ENCODE measurements at regions not wholly inside any gene's neighbourhood (a gene's known extent, or its start where the extent isn't known, plus 50 kb on each side); places are given as distances from the start of the nearest gene placed in this dataset.

DNA sequence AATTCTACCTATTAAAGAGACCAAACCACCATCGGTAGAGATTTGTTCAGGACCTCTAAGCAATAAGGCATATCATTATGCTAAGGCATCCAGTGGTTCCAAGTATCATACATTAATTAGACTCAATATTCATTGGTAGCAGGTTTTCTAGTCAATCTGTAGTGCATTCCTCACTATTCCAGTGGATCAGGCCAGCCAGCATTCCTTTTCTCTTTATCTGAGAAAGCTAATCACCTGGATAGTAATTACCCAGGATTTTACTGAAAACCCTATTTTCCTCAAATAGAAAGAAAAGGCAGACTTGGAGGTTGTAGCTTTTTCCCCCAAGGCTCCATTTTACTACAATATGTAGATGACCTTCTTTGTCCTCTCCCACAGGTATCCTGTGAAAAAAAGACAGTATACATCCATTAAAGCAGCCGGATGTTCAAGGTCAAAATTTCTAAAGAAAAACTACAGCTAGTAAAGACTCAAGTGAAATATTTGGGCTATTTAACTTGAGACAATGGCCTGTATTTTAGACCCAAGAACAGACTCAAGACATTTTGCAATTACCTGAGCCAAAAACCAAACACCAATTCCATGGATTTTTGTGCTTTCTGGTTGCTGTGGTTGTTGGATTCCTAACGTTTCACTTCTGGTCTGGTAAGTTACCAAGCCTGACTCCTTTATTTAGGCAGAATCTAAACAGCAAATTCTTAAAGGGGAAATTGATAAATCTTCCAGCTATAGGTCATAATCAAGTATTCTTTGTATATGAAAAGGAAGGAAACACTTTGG is 149.1 kb upstream of the MOCS1 start:
- no peak for TF ChIP-seq CTCF (IDR thresholded peaks at IDR 0.05; ENCODE audit: low read depth, low read length)
- Histone ChIP-seq H3K27me3 (ENCODE audit: control insufficient read depth, insufficient read depth, low read length) (no peaks in the 10 kb centered on the region), H3K4me3 (ENCODE audit: low read depth, low read length) (no peak overlapping the region), H3K27ac (ENCODE audit: low read depth, low read length) (no peak overlapping the region), H3K9me3 (ENCODE audit: control insufficient read depth, insufficient read depth, low read length) (no peaks in the 10 kb centered on the region)
- ChIA-PET POLR2A (no interaction called here), CTCF (no interaction called here)
- no peak for DNase-seq (ENCODE audit: low read depth, low spot score)

DNA sequence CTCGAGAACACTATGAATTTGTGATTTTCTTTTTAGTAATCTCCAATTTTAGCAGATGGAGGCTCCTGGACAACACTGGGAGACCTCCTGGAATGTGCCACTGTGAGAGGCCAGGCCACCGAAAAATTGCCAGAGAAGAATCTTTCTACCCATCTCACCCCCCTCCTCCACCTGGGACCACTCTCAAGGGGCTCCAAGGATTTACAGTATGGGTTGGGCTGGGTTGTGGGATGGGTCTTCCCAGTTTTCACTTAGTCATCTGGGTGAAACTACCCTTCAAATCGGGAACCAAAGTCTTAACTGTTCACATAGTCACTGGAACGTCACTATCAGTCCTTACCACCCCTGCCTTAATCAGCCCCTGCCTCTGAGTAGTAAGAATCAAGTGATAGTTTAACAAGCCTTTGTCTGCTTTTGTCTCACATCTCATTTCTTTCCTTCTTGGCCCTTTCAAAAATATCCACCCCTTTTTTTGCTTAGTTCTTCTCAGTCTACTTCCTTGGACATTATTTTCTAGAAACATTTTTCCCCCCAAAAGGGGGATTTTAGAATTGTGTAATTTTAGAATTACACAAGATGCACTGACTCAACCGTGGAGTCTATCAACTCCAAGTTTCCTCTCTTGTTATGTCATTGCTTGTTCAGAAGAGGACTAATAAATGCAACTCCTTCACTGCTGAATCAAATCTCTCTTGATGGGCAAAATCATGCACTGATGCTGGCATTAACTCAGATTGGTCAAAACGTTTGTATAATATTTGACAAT is 148.2 kb upstream of the MOCS1 start:
- Histone ChIP-seq H3K27me3 (ENCODE audit: control insufficient read depth, insufficient read depth, low read length) (no peaks in the 10 kb centered on the region), H3K4me3 (ENCODE audit: low read depth, low read length) (no peak overlapping the region), H3K27ac (ENCODE audit: low read depth, low read length) (no peak overlapping the region), H3K9me3 (ENCODE audit: control insufficient read depth, insufficient read depth, low read length) (no peaks in the 10 kb centered on the region)
- no peak for DNase-seq (ENCODE audit: low read depth, low spot score)
- ChIA-PET CTCF (no interaction called here), POLR2A (no interaction called here)
- no peak for TF ChIP-seq CTCF (IDR thresholded peaks at IDR 0.05; ENCODE audit: low read depth, low read length)

DNA sequence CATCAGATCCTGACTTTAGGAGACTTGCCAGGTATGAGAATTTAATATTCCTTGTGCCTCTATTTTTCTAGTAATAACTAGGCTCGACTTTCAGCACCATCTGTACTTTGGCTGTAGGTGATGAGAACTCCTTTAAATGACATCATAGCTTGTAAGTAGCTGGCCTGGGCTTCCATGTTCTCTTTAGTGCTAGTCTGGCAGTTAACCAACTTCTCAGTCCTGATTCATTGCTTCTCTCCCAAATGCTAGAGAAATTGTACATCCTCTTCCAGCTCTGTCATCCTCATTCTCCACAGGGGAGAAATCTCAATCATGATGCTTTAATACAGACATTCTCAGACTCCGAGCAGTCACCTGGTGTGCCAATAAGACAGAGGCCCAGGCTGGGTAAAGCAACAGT is 143.5 kb upstream of the MOCS1 start:
- H3K4me3 ChIP-seq (ENCODE audit: low read depth, low read length) = no peak overlapping the region
- H3K27me3 ChIP-seq (ENCODE audit: control insufficient read depth, insufficient read depth, low read length) = no peaks in the 10 kb centered on the region
- ChIA-PET CTCF (no interaction called here), POLR2A (no interaction called here)
- H3K27ac ChIP-seq (ENCODE audit: low read depth, low read length) = no peak overlapping the region
- H3K9me3 ChIP-seq (ENCODE audit: control insufficient read depth, insufficient read depth, low read length) = no peaks in the 10 kb centered on the region
- TF ChIP-seq CTCF (IDR thresholded peaks at IDR 0.05; ENCODE audit: low read depth, low read length) = no peak
- no peak for DNase-seq (ENCODE audit: low read depth, low spot score)

GRCh38 chr6:40077315-40077714 is 143.1 kb upstream of the MOCS1 start:
- no peak overlapping the region for H3K27ac ChIP-seq (ENCODE audit: low read depth, low read length)
- DNase-seq (ENCODE audit: low read depth, low spot score) = no peak
- no peaks in the 10 kb centered on the region for H3K27me3 ChIP-seq (ENCODE audit: control insufficient read depth, insufficient read depth, low read length)
- H3K9me3 ChIP-seq (ENCODE audit: control insufficient read depth, insufficient read depth, low read length) = no peaks in the 10 kb centered on the region
- ChIA-PET POLR2A (no interaction called here), CTCF (no interaction called here)
- no peak for TF ChIP-seq CTCF (IDR thresholded peaks at IDR 0.05; ENCODE audit: low read depth, low read length)
- no peak overlapping the region for H3K4me3 ChIP-seq (ENCODE audit: low read depth, low read length)

GRCh38 chr6:40075056-40075590 is 140.9 kb upstream of the MOCS1 start:
- Histone ChIP-seq H3K9me3 (ENCODE audit: control insufficient read depth, insufficient read depth, low read length) (no peaks in the 10 kb centered on the region), H3K4me3 (ENCODE audit: low read depth, low read length) (no peak overlapping the region), H3K27ac (ENCODE audit: low read depth, low read length) (no peak overlapping the region), H3K27me3 (ENCODE audit: control insufficient read depth, insufficient read depth, low read length) (no peaks in the 10 kb centered on the region)
- ChIA-PET CTCF (no interaction called here), POLR2A (no interaction called here)
- no peak for TF ChIP-seq CTCF (IDR thresholded peaks at IDR 0.05; ENCODE audit: low read depth, low read length)
- no peak for DNase-seq (ENCODE audit: low read depth, low spot score)
